ENCODE measurements at regions not wholly inside any gene's neighbourhood (a gene's known extent, or its start where the extent isn't known, plus 50 kb on each side); places are given as distances from the start of the nearest gene placed in this dataset.

DNA sequence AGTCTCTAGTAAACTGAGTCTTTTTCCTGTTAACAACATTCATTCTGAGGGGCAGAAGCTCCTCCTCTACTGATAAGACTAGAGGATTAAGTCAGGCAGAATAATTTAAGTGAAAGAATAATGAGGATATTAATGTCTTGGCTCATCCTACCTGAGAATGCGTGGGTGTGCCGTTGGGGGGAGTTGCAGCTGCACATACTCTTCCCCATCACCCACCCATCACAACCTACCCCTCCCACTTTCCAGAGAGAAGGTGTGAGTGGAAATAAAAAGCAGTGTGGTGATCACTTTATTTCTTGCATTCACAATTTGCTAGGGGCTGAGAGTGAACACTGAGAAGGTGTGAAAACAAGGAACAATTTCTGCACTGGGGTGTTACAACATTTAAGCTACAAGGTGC, 146.8 kb upstream of the MAGI3 start:
- ATAC-seq: no peak
- no peak for TF ChIP-seq ARNTL (CRISPR knock-in tag; IDR thresholded peaks at IDR 0.05; ENCODE audit: borderline replicate concordance, low read depth)
- TF ChIP-seq, protein P1, sequence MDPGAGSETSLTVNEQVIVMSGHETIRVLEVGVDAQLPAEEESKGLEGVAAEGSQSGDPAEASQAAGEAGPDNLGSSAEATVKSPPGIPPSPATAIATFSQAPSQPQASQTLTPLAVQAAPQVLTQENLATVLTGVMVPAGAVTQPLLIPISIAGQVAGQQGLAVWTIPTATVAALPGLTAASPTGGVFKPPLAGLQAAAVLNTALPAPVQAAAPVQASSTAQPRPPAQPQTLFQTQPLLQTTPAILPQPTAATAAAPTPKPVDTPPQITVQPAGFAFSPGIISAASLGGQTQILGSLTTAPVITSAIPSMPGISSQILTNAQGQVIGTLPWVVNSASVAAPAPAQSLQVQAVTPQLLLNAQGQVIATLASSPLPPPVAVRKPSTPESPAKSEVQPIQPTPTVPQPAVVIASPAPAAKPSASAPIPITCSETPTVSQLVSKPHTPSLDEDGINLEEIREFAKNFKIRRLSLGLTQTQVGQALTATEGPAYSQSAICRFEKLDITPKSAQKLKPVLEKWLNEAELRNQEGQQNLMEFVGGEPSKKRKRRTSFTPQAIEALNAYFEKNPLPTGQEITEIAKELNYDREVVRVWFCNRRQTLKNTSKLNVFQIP (CRISPR knock-in tag; IDR thresholded peaks at IDR 0.05; ENCODE audit: borderline replicate concordance, low read depth): no peak
- TF ChIP-seq SNAI2 (CRISPR knock-in tag; IDR thresholded peaks at IDR 0.05): no peak
- TF ChIP-seq PPARA (CRISPR knock-in tag; IDR thresholded peaks at IDR 0.05; ENCODE audit: borderline replicate concordance): no peak

DNA sequence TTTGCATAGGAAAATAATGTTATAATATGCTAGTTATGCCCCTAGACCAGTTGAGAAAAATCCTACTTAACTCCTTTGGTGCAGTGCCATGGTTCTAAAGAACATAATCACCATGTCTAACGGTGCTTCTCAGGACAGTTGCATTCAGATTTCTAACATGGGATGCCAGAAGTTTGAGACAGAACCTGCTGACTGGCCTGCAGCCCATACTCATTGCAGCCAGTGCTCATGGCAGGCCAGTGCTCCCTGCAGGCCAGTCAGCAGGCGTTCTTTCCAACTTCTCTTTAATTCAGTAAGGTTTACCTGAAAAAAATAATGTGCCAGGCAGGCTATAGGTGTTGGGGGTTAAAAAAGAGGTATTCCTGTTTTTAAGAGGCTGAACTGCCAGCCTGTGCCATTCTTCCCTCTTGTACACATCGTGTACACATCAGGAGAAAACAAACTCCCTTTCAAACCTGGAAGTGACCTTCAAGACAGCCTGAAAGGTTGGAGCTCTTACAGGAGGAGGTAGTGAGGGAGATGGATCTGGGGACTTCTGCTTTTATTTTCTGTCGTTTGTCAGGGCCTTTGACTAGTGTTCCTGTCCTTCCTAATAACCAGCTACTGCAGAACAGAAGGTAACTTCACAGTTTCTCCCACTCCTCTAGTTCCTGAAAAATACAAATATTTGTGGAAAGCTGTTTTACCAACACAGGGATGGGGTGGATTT, 146.0 kb upstream of the MAGI3 start:
- TF ChIP-seq SNAI2 (CRISPR knock-in tag; IDR thresholded peaks at IDR 0.05): no peak
- TF ChIP-seq, protein P2, sequence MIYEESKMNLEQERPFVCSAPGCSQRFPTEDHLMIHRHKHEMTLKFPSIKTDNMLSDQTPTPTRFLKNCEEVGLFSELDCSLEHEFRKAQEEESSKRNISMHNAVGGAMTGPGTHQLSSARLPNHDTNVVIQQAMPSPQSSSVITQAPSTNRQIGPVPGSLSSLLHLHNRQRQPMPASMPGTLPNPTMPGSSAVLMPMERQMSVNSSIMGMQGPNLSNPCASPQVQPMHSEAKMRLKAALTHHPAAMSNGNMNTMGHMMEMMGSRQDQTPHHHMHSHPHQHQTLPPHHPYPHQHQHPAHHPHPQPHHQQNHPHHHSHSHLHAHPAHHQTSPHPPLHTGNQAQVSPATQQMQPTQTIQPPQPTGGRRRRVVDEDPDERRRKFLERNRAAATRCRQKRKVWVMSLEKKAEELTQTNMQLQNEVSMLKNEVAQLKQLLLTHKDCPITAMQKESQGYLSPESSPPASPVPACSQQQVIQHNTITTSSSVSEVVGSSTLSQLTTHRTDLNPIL (CRISPR knock-in tag; IDR thresholded peaks at IDR 0.05; ENCODE audit: low read depth): no peak
- no peak for TF ChIP-seq ZFP30 (CRISPR knock-in tag; IDR thresholded peaks at IDR 0.05)
- no peak for TF ChIP-seq ZC3H10 (CRISPR knock-in tag; IDR thresholded peaks at IDR 0.05)
- no peak for ATAC-seq

DNA sequence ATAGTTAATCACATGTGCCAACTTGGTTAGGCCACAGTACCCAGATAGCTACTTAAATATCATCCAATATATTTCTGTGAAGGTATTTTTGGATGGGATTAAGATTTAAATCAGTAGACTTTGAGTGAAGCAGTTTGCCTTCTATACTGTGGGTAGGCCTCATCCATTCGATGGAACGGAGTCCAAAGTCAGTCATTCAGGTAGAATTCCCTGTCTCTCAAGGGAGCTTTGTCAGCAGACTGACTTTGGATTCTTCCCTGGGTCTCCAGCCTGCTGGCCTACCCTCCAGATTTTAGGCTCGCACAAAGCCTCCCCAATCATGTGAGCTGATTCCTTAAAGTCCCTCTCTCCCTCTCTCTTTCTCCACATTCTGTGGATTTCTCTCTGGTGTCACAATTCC, 145.1 kb upstream of the MAGI3 start:
- TF ChIP-seq RARB (CRISPR knock-in tag; IDR thresholded peaks at IDR 0.05) (no peak), ZFP3 (CRISPR knock-in tag; IDR thresholded peaks at IDR 0.05) (no peak), ZNF70 (CRISPR knock-in tag; IDR thresholded peaks at IDR 0.05) (no peak), OSR1 (CRISPR knock-in tag; IDR thresholded peaks at IDR 0.05) (no peak), TCF4 (CRISPR knock-in tag; IDR thresholded peaks at IDR 0.05; ENCODE audit: borderline replicate concordance) (no peak)
- TF ChIP-seq, protein P2 (CRISPR knock-in tag; IDR thresholded peaks at IDR 0.05; ENCODE audit: low read depth): no peak
- no peak for ATAC-seq

DNA sequence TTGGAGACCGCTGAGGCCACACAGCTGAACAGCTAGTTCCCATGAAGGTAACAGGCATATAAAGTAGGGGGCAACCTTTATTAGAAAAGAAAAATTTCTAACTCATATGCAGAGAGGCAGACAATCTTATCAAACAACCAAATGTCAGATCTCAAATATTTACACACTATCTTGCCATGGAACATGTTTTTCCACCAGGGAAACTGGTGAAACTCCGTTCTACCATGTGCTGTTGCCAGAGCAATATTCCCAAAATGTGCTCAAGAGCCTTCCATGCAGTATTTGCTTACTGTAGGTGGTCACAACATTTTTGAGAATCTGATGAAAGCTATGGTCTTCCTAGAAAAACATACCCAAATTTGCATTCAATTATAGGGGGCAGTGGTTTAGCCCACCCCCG, 143.4 kb upstream of the MAGI3 start:
- no peak for TF ChIP-seq ZFP30 (CRISPR knock-in tag; IDR thresholded peaks at IDR 0.05)
- TF ChIP-seq SNAI2 (CRISPR knock-in tag; IDR thresholded peaks at IDR 0.05): no peak
- TF ChIP-seq BACH2 (CRISPR knock-in tag; IDR thresholded peaks at IDR 0.05; ENCODE audit: borderline replicate concordance): no peak
- no peak for TF ChIP-seq ARNTL (CRISPR knock-in tag; IDR thresholded peaks at IDR 0.05; ENCODE audit: borderline replicate concordance, low read depth)
- TF ChIP-seq, protein P1 (CRISPR knock-in tag; IDR thresholded peaks at IDR 0.05; ENCODE audit: borderline replicate concordance, low read depth): no peak
- TF ChIP-seq GLIS3 (CRISPR knock-in tag; IDR thresholded peaks at IDR 0.05): no peak
- TF ChIP-seq, protein P3, sequence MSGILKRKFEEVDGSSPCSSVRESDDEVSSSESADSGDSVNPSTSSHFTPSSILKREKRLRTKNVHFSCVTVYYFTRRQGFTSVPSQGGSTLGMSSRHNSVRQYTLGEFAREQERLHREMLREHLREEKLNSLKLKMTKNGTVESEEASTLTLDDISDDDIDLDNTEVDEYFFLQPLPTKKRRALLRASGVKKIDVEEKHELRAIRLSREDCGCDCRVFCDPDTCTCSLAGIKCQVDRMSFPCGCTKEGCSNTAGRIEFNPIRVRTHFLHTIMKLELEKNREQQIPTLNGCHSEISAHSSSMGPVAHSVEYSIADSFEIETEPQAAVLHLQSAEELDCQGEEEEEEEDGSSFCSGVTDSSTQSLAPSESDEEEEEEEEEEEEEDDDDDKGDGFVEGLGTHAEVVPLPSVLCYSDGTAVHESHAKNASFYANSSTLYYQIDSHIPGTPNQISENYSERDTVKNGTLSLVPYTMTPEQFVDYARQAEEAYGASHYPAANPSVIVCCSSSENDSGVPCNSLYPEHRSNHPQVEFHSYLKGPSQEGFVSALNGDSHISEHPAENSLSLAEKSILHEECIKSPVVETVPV (CRISPR knock-in tag; IDR thresholded peaks at IDR 0.05): no peak

DNA sequence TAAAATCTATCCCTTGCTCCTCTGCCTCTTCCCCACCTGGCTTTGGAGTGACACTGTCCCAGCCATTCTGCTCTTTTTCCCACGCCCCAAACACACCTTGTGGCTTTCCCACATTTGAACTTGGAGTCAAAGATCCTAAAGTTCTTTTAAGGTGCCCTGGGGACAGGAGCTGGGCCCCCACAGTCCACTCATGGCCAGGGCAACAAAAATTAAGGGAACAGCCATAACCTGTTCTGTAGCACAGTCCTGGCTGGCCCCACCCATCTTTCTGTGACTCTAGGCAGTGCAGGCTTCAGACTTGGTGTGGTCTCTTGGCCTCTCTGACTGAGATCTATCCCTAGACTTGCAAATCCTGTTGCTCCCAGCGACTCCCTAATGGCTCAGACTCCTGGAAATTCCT, 143.0 kb upstream of the MAGI3 start:
- no peak for ATAC-seq
- no peak for TF ChIP-seq ARNTL (CRISPR knock-in tag; IDR thresholded peaks at IDR 0.05; ENCODE audit: borderline replicate concordance, low read depth)
- TF ChIP-seq, protein P4, sequence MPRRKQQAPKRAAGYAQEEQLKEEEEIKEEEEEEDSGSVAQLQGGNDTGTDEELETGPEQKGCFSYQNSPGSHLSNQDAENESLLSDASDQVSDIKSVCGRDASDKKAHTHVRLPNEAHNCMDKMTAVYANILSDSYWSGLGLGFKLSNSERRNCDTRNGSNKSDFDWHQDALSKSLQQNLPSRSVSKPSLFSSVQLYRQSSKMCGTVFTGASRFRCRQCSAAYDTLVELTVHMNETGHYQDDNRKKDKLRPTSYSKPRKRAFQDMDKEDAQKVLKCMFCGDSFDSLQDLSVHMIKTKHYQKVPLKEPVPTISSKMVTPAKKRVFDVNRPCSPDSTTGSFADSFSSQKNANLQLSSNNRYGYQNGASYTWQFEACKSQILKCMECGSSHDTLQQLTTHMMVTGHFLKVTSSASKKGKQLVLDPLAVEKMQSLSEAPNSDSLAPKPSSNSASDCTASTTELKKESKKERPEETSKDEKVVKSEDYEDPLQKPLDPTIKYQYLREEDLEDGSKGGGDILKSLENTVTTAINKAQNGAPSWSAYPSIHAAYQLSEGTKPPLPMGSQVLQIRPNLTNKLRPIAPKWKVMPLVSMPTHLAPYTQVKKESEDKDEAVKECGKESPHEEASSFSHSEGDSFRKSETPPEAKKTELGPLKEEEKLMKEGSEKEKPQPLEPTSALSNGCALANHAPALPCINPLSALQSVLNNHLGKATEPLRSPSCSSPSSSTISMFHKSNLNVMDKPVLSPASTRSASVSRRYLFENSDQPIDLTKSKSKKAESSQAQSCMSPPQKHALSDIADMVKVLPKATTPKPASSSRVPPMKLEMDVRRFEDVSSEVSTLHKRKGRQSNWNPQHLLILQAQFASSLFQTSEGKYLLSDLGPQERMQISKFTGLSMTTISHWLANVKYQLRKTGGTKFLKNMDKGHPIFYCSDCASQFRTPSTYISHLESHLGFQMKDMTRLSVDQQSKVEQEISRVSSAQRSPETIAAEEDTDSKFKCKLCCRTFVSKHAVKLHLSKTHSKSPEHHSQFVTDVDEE (CRISPR knock-in tag; IDR thresholded peaks at IDR 0.05): no peak

More for the DNA sequence above, 143.4 kb upstream of the MAGI3 start:
- ATAC-seq: no peak

Data from SK-N-SH treated with all-trans-retinoic acid at 6 μM for 48 hours (cell line).